Activated T-helper 1 cell treated with anti-CD3 and anti-CD28 coated beads, Interleukin-2, amount 50 U/mL, for 16 hours (primary cell): ENCODE measurements at regions not wholly inside any gene's neighbourhood (a gene's known extent, or its start where the extent isn't known, plus 50 kb on each side); places are given as distances from the start of the nearest gene placed in this dataset.
"Not testable (repeated sequence)": the region's sequence is repeated elsewhere in the genome, so short reads cannot be mapped to it uniquely, and the experiment has no call there.

ENCODE experiments used
- DNase-seq, 2 donors: peaks; one replicate each; pipeline ENCODE4 v3.0.0-alpha.2; 2020; ENCODE audit warnings: low read depth in 1 of 2, low spot score in 1 of 2

DNA sequence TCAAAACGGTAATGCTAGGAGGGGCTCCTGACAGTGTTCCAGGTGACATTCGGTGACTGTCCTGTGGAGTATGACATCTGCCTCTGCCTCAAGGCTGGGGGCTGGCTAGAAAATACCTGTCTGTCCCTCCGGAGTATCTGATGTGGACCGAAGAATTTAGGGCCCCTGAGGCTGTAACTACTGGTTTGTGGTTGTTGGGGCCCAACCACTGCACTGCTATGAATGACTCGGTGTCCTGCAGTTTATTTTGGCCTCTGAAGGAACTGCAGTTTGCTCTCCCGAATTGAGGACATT is 198.9 kb upstream of the CAND1 start:
- no peak for DNase-seq

DNA sequence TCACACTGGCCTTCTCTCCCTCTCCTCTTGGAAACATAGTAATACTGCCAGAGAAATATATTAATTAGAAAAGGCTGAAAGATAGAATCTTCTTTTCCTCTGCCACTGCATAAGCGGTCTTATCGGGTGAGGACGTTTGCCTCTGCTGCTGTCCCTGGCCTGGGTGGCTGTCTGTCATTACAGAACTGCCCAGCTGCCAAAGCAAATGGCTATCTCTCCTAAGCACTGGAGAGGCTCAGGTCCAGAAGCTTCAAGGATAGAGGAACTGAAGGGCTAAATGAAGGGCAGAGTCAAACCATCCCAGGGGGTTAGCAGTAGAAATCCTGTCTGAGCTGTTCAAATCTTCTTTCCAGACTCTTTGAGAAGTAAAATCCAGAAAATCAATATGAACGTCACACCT is 198.6 kb upstream of the CAND1 start:
- DNase-seq = no peak

DNA sequence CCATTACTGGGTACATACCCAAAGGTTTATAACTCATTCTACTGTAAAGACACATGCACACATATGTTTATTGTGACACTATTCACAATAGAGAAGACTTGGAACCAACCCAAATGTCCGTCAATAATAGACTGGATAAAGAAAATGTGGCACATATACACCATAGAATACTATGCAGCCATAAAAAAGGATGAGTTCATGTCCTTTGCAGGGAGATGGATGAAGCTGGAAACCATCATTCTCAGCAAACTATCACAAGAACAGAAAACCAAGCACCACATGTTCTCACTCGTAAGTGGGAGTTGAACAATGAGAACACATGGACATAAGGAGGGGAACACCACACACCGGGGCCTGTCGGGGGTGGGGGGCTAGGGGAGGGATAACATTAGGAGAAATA is 196.9 kb upstream of the CAND1 start:
- DNase-seq = not testable (repeated sequence)

DNA sequence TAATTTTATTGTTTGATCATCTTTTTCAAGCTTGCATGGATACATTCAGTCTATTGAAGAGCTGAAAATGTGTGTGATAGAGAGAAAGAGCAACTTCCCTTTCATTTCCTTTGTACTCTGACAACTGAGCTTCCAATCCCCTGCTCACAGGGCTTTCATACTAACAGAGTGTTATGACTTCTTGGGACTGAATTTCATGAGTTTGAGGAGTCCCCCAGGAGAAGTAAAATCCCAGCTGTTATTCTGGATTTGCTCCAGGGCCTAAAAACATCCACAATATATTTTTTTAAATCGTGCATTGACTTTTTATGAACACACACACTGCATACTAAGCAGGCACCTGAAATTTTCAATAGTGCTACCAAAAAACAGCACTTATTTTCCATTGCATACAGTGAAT is 195.8 kb upstream of the CAND1 start:
- DNase-seq = no peak

DNA sequence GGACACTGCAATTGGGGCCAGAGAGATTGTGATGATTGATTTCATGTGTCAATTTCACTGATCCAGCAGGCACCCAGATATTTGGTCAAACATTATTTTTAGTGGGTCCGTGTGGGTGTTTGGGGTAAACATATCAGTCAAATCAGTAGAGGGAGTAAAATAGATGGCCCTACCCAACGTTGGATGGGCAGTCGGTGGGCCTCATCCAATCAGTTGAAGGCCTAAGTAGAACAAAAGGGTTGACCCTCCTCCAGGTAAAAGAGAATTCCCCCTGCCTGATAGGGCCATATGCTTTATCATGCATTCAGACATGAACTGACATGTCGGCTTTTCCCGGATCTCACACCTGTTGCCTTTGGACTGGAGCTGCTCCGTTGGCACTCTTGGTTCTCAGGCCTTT is 195.1 kb upstream of the CAND1 start:
- no peak for DNase-seq

DNA sequence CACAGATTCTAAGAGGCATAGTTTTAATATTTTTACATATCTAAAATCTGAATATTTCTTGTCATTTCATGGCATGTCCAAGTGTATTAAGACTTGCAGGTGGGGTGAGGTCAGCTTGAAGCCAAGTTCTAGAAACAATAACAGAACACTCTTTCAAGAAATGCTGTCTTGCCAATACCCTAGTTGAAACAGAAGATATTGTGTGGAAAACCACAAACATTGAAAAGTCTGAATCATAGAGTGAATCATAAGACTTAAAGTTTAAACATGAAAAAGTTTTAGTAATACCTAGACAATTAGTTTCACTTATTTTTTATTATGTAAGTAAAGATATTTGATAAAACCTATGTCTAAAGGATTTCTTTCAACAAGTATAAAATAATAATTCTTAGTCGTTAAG is 191.5 kb upstream of the CAND1 start:
- no peak for DNase-seq

DNA sequence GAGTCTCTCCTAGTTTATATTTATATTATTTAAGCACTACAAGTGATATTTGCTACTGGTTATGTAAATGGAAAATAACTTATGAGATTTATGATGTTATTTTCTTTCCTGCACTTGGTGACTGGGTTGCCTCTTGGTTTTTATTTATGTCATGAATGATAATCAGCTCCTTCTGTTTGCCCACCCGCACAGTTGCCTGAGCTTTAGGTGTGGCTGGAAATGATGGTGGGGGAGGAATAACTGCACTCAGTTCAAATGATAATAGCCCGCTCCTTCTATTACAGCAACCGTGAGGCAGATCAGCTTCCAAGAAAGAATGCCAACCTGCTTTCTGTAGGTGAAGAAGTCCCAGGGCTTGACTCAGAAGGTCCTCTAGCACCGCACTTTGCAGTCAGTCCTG is 190.2 kb upstream of the CAND1 start:
- no peak for DNase-seq

DNA sequence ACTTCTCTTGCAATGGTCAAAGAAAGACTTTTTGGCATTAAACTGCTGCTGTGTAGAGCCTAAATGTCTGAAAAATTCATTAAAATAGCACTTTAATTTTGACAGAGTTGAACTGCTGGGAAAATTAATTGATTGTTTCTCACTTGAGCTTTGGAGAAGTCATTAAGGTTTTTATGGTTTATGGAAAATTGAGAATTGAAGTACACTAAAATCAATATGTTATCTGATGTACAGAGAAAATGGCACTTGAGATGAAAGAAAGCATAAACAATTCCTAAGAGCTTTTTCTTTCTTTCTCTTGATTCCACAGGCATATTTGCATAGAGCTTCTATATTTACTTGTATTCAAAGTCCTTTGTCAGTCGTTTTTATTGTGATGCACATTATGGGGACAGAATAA is 188.5 kb upstream of the CAND1 start:
- no peak for DNase-seq

DNA sequence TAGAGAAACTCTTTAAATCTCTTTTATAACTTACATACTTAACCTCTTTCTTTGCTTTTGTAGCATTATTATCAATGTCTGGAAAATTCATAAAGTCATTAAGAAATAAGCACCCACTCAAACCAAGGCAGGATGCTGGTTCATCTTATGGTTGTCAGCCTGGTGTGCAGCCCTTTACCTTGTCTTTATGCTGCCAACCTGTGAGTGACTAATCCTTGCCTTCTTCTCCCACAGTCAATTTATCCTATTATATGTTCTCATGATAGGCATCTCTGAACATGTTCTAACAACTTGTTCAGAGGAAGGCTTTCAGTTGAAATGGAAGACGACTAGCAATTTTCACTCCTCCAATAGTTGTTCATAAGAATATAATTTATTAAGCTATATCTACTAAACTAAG is 186.9 kb upstream of the CAND1 start:
- DNase-seq = no peak

DNA sequence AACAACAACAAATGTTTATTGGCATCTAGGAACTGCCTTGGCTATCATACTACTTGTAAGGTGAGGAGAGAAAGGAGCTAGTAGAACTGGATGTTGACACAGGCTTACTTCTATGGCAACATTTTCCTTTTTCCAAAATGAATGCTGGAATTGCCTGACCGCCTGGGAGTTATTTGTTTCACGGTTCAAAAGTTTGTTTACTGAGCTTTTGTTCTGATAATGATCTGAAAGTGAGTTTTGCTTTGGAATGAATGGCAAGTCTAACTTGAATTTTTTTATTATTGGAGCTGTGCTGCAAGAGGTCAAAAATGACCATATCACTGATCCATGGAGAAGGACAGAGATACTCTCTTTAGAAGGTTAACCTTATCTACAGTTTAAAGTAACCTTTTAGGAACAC is 183.5 kb upstream of the CAND1 start:
- DNase-seq = no peak

DNA sequence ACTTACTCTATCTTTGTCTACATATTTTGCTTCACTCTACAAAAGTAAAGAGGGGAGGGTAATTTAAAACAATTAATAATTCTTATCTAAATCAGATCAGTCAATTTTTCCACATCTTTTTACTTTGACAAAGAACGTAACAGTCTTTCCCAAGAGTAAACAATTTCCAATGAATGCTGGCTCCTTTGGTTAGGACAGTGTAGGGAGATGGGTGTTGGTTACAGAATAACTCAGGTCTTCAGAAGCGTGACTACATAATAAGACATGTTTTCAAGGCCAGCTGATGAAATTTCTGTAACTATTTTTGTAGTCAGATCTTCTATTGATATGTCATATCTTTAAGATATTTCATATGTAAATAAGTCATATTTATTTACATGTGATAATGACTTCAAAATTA is 183.0 kb upstream of the CAND1 start:
- no peak for DNase-seq

DNA sequence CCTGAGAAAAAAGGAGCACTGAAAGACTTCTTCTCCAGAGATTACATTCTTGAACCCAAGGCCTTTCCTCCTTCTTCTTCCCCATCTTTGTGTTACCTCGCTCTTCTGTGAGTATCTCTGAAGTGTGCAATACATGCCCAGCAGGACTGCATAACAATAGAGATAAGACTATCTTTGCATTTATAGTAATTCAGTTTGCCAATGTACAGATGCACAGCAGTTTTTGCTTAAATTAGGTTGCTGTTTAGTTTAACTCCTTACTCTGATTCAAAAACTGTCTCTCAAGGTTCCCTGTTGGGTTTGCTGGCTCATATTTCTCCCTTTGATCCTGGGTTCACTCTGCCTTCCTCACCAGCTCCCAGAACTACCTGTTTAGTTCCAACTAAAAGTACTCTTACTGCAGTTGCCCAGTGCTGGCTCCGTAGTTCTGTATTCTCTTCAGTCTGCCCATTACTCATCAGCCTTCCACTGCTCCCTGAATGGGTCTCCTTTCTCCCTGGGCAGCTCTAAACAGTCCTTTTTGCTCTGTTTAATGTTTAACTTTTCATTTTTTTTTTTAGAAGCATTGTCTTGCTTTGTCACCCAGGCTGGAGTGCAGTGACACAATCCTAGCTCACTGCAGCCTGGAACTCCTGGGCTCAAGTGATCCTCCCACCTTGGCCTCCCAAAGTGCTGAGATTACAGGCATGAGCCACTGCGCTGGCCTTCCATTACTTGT is 180.6 kb upstream of the CAND1 start:
- no peak for DNase-seq

DNA sequence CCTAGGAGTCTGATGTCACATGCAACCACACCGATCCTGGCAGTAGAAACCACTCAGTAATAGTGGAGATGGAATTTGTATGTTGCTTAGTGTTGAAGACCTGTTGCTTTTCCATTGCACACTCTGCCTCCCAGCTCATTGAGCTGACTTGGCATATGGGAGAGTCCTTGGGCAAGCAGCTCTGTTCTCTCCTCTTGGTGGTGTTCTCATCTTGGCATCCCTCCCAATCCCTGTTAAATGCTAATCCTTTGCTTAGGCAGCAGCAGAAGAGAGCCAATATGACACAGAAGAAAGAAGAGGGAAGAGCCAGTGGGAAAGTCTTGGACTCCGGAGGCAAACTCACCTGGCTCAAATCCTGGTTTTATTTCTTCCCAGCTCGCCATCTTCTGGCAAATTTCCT is 178.0 kb upstream of the CAND1 start:
- no peak for DNase-seq

DNA sequence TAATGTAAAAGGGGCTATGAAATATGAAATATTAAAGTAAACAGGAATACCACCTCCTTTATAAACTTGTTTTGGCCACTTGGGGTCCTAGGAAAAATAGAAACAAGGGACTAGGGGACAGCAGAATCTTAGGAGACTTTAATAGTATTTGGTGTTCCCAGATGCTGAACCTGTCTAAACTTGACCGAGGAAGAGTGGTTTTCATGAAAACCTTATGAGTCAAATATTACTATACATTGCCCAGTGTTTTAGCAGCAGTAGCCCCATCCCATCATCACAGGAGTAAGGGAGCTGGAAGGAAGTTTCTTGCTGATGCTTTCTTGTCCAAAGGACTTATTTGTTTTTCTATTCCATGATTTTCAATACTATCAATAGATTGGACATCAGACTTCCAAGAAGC is 177.5 kb upstream of the CAND1 start:
- no peak for DNase-seq

DNA sequence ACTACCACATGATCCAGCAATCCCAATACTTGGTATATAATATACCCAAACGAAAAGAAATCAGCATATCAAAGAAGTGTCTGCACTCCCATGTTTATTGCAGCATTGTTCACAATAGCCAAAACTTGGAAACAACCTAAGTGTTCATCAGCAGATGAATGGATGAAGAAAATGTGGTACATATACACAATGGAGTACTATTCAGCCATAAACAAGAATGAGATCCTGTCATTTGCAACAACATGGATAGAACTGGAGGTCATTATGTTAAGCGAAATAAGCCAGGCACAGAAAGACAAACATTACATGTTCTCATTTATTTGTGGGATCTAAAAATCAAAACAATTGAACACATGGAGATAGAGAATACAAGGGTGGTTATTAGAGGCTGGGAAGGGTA is 176.2 kb upstream of the CAND1 start:
- DNase-seq = not testable (repeated sequence)

DNA sequence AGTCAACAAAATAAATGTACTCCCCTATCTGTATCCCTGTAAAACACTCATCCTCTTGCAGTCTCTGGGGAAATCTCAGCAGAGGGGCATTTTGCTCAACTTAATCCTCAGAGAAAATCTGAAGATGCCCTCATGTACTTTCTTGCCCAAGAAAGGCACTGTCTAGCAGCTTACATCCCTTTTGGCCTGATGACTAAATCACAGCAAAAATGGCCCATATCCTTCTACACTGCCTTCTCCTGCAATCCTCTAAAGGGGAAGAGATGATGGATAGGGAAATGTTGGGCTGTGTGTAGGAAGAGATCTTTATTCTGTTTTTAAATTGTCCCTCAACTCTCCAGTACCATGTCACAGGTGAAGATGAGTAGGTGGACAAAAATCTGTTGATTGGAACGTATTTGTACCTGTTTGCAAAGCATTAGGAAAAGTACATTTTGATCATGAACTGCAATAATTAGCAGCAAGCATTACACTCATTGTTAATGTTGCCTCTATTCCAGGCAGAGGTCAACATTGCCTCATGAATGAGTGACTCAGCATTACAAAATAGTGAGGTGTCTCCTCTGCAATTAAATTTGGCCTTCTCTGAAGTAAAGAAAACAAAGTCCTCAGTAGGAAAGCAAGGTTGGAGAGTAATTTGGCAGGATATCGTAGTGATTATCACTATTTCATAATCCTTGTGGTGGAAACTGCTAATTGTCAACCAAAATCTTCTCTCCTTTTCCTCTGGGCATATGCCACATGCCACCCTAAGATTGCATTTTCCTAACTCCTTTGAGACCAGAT is 172.4 kb upstream of the CAND1 start:
- DNase-seq = no peak

DNA sequence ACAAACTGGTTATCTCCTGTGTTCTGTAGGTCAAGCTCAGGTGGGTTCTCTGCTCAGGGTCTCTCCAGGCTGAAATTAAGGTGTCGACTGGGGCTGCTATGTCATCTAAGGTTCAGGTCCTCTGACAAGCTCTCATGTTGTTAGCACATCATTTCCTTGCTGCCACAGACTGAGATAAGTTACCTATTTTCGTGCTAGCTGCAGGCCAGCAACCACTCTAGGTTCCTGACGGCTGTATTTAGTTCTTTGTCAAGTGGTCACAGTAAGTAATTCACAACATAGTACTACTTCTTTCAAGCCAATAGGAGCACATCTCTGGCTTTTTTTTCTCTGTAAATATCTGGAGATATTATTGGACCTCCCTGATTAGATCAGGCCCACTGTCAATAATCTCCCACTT is 169.3 kb upstream of the CAND1 start:
- DNase-seq = no peak

DNA sequence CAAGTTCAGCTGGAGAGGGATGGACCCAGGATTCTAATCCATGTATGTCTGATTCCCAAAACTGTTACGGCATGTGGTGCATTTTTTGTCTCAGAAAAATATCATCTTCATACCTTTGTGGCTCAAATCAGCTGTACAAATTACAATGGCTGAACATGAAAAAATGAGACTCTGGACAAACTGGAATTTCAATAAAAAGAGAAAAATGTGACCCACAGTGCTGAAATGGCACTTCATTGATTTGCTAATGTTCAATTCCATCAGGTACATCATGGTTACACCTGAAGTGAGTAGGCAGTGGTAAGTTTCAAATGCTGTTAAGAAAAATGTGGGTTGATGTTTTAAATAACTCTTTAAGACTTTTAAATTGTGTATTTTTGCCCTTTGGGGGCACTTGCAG is 165.6 kb upstream of the CAND1 start:
- no peak for DNase-seq

DNA sequence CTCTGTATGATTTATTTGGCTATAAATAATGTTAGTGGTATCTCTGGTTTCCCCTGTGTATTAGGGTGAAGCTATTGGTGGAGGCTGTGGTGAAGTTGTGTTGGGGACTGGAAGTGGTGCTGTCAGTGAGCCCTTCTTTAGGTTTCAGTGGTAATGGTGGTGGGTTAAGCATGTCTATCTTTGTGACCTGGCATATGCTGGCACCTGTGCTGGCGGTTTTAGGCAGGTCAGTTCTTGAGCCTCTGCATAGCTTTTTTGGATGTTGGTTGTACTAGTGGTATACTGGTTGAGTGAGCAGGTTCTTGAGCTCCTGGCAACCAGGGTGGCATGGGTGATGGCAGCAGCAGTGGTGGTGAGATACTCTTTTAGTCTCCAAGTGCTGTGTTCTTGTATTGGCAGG is 161.9 kb upstream of the CAND1 start:
- no peak for DNase-seq

DNA sequence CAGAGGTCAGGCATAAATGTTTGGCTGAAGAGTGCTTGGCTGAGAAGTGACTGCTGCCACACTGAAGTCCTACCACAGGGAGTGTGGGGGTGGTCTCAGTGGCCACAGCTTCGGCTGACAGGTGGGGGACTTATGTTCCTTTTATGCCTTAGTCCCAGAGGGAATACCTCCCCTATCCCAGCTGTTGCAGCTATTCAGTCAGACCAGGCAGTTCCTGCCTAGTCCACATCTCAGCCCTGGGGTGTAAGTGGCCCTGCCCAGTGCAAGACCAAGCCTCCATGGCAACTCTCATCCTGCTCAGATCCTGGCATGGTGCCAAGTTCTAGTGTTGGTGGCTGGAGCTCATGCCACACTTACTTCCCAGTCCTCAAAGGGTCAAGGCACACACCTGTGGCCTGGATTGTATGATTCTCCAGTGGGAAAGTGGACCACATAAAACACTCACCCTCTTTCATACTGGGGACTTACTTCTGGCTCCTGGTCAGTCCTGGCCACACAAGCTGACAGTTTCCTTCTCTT is 161.3 kb upstream of the CAND1 start:
- no peak for DNase-seq

DNA sequence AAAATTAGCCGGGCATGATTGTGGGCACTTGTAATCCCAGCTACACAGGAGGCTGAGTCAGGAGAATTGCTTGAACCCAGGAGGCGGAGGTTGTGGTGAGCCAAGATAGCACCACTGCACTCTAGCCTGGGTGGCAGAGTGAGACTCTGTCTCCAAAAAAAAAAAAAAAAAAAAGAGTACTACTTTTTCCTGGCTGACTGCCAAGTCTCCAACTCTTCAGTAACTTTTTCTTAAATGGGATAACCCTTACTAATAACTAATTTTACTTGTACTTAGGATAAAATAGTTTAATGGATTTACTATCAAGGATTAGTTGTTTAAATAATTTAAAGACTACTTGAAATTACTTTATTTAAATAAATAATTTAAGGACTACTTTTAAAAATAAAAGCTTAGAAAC is 158.8 kb upstream of the CAND1 start:
- DNase-seq = not testable (repeated sequence)

DNA sequence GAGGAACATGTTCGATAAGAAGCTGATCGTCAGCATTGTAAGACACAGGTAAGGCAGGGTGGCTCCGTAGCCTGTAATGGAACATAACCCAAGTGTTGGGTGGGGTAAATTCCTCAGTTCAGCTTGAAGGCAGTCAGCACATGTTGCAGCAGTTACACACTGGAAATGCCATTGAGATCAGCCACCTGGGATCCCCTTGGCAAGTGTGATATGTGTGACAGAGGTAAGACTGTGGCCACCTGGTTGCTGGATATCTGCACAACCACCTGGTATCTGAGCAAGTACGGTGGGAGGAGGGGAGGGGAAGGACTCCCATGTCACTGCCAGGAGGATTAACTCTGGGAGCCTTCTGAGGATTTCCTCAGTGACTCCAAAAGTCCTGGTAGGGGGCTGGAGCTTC is 158.0 kb upstream of the CAND1 start:
- DNase-seq = no peak

DNA sequence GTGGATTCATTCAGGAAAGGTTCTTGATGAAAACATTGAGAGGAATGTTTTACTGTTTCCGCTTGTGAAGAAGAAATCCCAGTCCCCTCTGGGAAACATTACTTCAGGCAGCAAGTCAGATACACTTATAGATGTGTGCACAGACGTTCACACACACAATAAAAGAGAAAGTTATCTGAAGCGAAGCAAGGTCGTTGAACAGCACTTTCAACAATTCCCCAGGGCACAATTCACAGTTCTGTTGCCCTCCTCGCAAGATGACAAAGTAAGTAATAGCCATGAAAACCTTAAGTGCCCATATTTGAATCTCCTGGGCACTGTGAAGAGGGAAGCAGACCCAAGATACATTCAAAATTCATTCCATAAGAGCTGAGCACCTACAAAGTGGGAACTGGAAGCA is 156.6 kb upstream of the CAND1 start:
- DNase-seq = no peak
